Breast epithelium (tissue), 3 donors: ENCODE measurements at regions not wholly inside any gene's neighbourhood (a gene's known extent, or its start where the extent isn't known, plus 50 kb on each side); places are given as distances from the start of the nearest gene placed in this dataset.

Experiments used
- POLR2A ChIP-seq: fragments of 450-650 bp; IDR thresholded peaks from one replicate; pipeline ENCODE4 v1.6.1; 2016; ENCODE audit warnings: antibody characterized with exemption, mild to moderate bottlenecking, moderate library complexity
- TF ChIP-seq, protein P1 (sequence below), 3 donors: fragments of 450-650 bp; IDR thresholded peaks; one replicate each; pipeline ENCODE4 v1.5.1; 2016 to 2017; ENCODE audit warnings: antibody characterized with exemption in 3 of 3, mild to moderate bottlenecking in 3 of 3, moderate library complexity in 3 of 3

DNA sequence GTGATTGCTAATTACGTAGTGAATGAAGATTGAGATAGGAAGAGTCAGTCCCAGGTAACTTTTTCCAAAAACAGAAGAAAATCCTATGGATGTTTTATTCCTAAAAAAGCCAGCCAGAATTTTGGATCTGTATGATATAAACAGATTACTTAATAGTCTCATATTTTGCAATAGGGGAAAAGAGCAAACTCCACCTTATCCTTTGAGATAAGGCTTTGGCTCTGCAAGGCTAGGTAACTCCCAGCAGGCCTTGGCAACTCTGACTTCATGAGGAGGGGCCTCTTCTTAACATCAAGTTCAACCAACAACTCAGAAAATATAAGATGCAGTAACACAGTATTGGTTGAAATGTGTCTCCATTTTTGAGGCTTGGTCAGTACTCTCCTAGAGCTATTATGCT is 98.7 kb upstream of the SLC4A4 start:
- TF ChIP-seq, protein P1, sequence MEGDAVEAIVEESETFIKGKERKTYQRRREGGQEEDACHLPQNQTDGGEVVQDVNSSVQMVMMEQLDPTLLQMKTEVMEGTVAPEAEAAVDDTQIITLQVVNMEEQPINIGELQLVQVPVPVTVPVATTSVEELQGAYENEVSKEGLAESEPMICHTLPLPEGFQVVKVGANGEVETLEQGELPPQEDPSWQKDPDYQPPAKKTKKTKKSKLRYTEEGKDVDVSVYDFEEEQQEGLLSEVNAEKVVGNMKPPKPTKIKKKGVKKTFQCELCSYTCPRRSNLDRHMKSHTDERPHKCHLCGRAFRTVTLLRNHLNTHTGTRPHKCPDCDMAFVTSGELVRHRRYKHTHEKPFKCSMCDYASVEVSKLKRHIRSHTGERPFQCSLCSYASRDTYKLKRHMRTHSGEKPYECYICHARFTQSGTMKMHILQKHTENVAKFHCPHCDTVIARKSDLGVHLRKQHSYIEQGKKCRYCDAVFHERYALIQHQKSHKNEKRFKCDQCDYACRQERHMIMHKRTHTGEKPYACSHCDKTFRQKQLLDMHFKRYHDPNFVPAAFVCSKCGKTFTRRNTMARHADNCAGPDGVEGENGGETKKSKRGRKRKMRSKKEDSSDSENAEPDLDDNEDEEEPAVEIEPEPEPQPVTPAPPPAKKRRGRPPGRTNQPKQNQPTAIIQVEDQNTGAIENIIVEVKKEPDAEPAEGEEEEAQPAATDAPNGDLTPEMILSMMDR (IDR thresholded peaks at IDR 0.05) = no peak
- TF ChIP-seq POLR2A = no peak
